HG03442 (cell line): ENCODE measurements at regions not wholly inside any gene's neighbourhood (a gene's known extent, or its start where the extent isn't known, plus 50 kb on each side); places are given as distances from the start of the nearest gene placed in this dataset.

ENCODE experiments used
- ATAC-seq: cut with Tn5 transposase; IDR thresholded peaks from one replicate; pipeline ENCODE4 v1.9.1; 2021; ENCODE audit warnings: mild to moderate bottlenecking, moderate library complexity; ENCODE audit not compliant: unreplicated experiment

GRCh38 chr6:68400396-68400795, 234.7 kb upstream of the ADGRB3 start:
- ATAC-seq = no peak

DNA sequence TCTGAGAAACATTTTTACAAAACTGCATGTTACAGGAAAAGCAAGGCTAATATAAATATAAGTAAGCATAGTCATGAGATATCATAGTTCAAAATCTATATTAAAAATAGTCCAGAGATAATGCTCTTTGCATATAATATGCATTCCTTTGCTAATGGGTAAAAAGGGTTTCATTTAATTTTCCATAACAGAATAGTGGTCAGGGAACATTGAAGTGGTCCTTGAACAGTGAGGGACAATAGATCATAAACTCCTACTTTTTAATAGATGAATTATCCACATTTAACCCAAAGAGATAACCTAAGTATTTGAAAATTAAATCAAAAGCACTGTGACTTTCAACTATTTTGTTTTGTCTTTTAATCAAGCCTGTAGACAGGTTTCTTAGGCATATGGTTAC, 243.1 kb upstream of the ADGRB3 start:
- no peak for ATAC-seq

GRCh38 chr6:68372991-68373390, 262.1 kb upstream of the ADGRB3 start:
- no peak for ATAC-seq

- no peak for ATAC-seq
Observed at GRCh38 chr6:68368845-68369244, 266.2 kb upstream of the ADGRB3 start.

GRCh38 chr6:68364271-68364805, 270.7 kb upstream of the ADGRB3 start:
- no peak for ATAC-seq

DNA sequence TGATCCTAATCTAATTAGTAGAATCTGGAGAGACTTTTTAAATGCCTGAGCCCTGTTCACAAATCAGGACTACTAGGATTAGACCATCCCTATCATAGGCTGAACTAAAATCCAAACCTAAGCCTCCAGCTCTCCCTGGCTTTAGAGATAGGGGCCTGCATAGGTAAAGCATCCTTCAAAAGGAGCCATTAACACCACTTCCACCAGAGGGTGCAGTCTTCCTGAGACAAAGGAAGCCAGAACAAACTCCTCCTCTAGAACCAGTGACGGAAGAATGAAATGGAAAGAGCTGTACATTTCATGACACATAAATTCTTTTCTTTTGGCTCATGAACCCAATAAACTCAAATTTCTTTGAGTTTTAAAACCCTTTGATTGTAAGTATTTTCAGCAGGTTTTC, 291.2 kb upstream of the ADGRB3 start:
- ATAC-seq = peak; percentile 88

GRCh38 chr6:68342286-68342685, 292.8 kb upstream of the ADGRB3 start:
- no peak for ATAC-seq

DNA sequence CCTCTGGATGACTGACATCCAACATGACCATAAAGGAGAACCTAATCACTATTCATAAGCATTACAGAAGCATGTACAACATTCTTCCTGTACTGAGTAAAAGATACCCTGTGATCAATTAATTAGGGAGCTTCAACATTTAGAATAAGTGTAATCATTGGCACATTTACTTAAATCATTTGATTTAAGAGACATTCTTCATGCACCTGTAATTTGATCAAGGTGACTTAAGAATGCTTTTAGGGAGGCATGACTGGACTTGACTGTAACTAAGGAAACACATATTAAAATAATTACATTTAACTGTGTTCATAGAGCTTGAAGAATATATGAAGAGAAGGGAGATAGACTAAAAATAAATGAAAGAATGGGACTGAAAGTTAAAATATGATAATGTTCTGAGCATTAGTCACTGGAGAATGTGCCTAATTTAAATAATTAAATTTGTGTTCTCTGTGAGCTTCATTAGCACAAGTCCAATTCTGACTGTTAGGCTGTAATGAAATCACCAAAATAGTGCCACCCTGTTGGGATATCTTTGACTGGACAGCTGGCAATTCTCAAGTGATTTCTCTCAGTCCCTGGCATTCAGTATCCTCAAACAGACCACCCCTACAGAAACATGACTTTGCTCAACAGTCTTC, 295.5 kb upstream of the ADGRB3 start:
- no peak for ATAC-seq

DNA sequence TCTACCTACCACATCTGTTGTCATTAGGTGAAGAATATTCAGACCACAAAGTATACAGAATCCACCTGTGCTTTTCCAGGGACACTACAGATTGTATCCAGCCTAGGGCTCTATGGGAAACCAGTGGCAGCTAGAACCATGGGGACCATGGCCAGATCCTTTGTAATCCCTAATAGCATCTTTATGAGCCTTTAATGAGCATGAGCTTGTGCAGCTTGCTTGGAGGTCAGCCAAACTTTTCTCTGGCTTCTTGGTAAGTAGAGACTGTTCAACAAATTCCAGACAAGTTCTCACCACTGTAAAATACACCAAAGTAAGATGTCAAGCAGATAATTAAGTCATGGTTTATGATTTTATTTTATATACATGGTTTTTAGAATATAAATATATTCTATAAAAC, 301.6 kb upstream of the ADGRB3 start:
- ATAC-seq = no peak

- ATAC-seq = no peak
Observed at GRCh38 chr6:68328156-68328555, 306.9 kb upstream of the ADGRB3 start.

DNA sequence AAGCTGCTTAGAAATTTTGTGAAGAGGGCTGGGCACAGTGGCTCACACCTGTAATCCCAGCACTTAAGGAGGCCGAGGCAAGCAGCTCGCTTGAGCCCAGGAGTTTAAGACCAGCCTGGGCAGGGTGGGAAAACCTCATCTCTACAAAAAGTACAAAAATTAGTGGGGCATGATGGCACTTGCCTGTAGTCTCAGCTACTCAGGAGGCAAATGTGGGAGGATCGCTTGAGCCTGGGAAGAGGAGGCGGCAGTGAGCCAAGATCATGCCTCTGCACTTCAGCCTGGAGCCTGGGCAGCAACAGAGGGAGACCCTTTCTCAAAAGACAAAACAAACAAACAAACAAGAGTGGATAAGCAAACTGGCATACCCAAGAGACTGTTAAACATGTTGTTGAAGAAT, 308.3 kb upstream of the ADGRB3 start:
- no peak for ATAC-seq

- no peak for ATAC-seq
Observed at GRCh38 chr6:68317366-68317765, 317.7 kb upstream of the ADGRB3 start.

- ATAC-seq = no peak
Observed at GRCh38 chr6:68313911-68314310, 321.2 kb upstream of the ADGRB3 start.

GRCh38 chr6:68307301-68307700, 327.8 kb upstream of the ADGRB3 start:
- no peak for ATAC-seq

DNA sequence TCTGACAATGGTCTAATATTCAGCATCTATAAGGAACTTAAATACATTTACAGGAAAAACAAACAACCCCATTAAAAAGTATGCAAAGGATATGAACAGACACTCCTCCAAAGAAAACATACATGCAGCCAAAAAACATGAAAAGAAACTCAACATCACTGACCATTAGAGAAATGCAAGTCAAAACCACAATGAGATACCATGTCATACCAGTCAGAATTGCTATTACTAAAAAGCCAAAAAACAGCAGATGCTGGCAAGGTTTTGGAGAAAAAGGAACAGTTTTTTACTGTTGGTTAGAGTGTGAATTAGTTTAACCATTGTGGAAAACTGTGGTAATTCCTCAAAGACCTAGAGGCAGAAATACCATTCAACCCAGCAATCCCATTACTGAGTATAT, 339.0 kb upstream of the ADGRB3 start:
- no peak for ATAC-seq

DNA sequence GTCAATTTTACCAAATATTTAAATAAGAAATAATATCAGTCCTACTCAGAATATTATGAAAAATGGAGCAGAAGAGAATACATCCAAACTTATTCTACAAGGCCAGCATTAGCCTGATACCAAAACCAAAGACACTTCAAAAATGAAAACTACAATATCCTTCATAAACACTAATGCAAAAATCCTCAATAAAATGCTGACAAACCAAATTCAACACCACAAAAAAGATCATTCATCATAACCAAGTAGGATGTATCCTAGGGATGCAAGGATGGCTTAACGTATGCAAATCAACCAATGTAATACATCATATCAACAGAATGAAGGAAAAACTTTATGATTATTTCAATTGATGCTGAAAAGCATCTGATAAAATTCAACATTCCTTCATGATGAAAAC, 352.4 kb upstream of the ADGRB3 start:
- no peak for ATAC-seq

GRCh38 chr6:68279793-68280557, 355.1 kb upstream of the ADGRB3 start:
- no peak for ATAC-seq

DNA sequence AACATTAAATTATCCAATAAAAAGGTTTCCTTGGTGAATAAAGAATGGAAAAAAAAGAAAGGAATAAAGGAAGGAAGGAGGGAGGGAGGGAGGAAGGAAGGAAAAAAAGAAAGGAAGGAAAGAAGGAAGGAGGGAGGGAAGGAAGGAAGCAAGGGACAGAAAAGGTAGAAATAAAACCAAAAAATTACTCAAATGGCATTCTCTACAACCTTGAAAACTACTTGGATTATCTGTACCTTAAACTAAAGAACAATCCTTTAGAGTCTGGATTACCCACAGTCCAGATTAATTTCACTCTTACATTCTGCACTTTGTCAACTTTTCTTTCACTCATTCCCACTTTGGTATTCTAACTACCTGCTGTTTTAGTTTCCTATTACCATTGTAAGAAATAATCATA, 361.8 kb upstream of the ADGRB3 start:
- ATAC-seq = no peak

GRCh38 chr6:68256391-68256790, 378.7 kb upstream of the ADGRB3 start:
- no peak for ATAC-seq

GRCh38 chr6:68252632-68253031, 382.4 kb upstream of the ADGRB3 start:
- peak; percentile 75 for ATAC-seq

GRCh38 chr6:68247782-68248181, 387.3 kb upstream of the ADGRB3 start:
- ATAC-seq = no peak

DNA sequence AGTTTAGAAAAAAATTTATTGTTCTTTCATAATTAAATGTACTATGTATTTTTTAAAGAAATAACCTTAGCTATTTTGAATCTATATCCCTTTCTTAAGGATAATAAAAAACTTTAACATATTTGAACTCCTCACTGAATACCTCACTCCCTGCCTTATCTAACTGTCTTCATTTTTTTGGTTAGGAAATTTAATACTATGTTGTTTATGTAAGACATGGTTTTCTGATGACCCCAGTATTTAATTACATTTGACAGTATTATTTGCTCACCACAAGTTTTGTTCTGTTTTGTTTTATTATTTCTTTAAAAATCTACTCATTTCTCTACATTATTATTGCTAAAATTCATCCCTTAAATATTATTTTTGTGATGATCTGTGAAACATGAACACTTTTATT, 394.4 kb upstream of the ADGRB3 start:
- no peak for ATAC-seq
